ENCODE measurements at regions not wholly inside any gene's neighbourhood (a gene's known extent, or its start where the extent isn't known, plus 50 kb on each side); places are given as distances from the start of the nearest gene placed in this dataset.

DNA sequence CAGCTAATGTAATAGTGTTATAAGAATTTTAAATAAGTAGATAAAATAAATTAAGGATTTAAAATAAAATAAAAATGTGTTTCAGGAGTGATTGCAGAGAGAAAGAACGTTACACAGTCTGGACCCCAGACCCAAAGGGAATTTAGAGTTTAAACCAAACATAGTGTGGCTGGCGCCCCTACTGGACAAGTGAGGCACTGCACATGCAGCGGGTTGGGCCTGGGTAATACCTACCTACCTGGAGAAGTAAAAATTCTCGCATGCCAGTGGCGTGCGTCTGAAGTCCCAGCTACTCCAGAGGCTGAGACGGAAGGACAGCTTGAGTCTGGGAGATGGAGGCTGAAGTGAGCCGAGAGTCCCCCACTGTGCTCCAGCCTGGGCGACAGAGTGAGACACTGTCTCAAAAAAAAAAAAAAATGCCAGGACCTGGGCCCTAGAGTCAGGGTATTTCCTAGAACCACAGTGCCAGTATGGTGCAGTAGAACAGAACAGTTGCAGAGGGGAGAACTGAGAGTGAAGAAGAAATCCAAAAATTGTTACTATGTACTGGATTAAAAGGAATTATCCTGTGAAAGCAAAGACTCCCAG lies 71.4 kb upstream of the TCF21 start:
- TF ChIP-seq, protein P1, sequence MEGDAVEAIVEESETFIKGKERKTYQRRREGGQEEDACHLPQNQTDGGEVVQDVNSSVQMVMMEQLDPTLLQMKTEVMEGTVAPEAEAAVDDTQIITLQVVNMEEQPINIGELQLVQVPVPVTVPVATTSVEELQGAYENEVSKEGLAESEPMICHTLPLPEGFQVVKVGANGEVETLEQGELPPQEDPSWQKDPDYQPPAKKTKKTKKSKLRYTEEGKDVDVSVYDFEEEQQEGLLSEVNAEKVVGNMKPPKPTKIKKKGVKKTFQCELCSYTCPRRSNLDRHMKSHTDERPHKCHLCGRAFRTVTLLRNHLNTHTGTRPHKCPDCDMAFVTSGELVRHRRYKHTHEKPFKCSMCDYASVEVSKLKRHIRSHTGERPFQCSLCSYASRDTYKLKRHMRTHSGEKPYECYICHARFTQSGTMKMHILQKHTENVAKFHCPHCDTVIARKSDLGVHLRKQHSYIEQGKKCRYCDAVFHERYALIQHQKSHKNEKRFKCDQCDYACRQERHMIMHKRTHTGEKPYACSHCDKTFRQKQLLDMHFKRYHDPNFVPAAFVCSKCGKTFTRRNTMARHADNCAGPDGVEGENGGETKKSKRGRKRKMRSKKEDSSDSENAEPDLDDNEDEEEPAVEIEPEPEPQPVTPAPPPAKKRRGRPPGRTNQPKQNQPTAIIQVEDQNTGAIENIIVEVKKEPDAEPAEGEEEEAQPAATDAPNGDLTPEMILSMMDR (IDR thresholded peaks at IDR 0.05; ENCODE audit: extremely low read depth, low read depth, low read length) = peak; percentile 43
- no peak for DNase-seq (ENCODE audit: insufficient read length, low spot score, missing footprints)
- no peak overlapping the region for H3K27ac ChIP-seq (ENCODE audit: low read depth, low read length)
- no peaks in the 10 kb centered on the region for H3K36me3 ChIP-seq (ENCODE audit: insufficient read depth, low read length)
- no peaks in the 10 kb centered on the region for H3K9me3 ChIP-seq (ENCODE audit: low read depth, low read length)
- no peaks in the 10 kb centered on the region for H3K27me3 ChIP-seq (ENCODE audit: insufficient read depth, low read length)
- H3K4me3 ChIP-seq (ENCODE audit: insufficient read depth, low read length) = no peak overlapping the region
- H3K79me2 ChIP-seq (ENCODE audit: insufficient read depth, low read length) = no peaks in the 10 kb centered on the region
- H2AFZ ChIP-seq (ENCODE audit: low read length) = no peak overlapping the region
- no peaks in the 10 kb centered on the region for H4K20me1 ChIP-seq (ENCODE audit: insufficient read depth, low read length)
- peaks cover 13% of the 10 kb centered on the region for H3K4me1 ChIP-seq (ENCODE audit: insufficient read depth, low read length)
- no peak overlapping the region for H3K4me2 ChIP-seq (ENCODE audit: insufficient read depth, low read length)

DNA sequence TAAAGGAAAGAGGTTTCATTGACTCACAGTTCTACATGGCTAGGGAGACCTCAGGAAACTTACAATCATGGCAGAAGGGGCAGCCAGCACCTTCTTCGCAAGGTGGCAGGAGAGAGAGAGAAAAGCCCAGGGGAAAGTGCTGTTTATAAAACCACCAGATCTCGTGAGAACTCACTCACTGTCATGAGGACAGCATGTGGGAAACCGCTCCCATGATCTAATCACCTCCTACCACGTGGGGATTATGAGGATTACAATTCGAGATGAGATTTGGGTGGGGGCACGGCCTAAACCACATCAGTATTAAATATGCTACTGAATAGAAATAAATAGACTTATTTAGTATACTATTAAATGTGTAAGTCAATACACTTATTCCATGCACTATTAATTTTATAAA lies 70.6 kb upstream of the TCF21 start:
- H2AFZ ChIP-seq (ENCODE audit: low read length) = no peak overlapping the region
- no peak overlapping the region for H3K4me3 ChIP-seq (ENCODE audit: insufficient read depth, low read length)
- H3K9me3 ChIP-seq (ENCODE audit: low read depth, low read length) = no peaks in the 10 kb centered on the region
- TF ChIP-seq, protein P1 (IDR thresholded peaks at IDR 0.05; ENCODE audit: extremely low read depth, low read depth, low read length) = no peak
- peaks cover 13% of the 10 kb centered on the region for H3K4me1 ChIP-seq (ENCODE audit: insufficient read depth, low read length)
- H3K4me2 ChIP-seq (ENCODE audit: insufficient read depth, low read length) = no peak overlapping the region
- H3K27me3 ChIP-seq (ENCODE audit: insufficient read depth, low read length) = no peaks in the 10 kb centered on the region
- H3K27ac ChIP-seq (ENCODE audit: low read depth, low read length) = no peak overlapping the region
- H4K20me1 ChIP-seq (ENCODE audit: insufficient read depth, low read length) = no peaks in the 10 kb centered on the region
- H3K36me3 ChIP-seq (ENCODE audit: insufficient read depth, low read length) = no peaks in the 10 kb centered on the region
- DNase-seq (ENCODE audit: insufficient read length, low spot score, missing footprints) = no peak
- no peaks in the 10 kb centered on the region for H3K79me2 ChIP-seq (ENCODE audit: insufficient read depth, low read length)

DNA sequence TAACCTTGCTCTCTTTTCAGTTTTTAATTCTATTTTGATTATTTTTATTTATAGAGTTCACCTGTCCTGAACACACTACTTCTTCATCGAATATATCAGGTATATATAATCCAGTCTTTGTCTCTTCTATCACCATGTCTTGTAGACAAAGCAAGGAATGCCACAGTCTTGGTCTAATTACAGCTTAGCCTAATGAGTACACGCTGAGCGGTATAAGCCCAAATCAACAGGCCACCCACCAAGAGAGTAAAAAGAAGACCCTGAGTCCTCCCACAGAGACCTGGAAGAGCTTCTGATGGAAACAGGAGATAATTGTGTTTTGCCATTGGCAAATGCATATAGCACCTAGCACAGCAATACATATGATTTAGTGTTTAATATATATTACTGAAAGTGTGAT lies 68.7 kb upstream of the TCF21 start:
- H3K9me3 ChIP-seq (ENCODE audit: low read depth, low read length) = no peaks in the 10 kb centered on the region
- no peaks in the 10 kb centered on the region for H3K36me3 ChIP-seq (ENCODE audit: insufficient read depth, low read length)
- TF ChIP-seq, protein P1 (IDR thresholded peaks at IDR 0.05; ENCODE audit: extremely low read depth, low read depth, low read length) = no peak
- H4K20me1 ChIP-seq (ENCODE audit: insufficient read depth, low read length) = no peaks in the 10 kb centered on the region
- no peak overlapping the region for H2AFZ ChIP-seq (ENCODE audit: low read length)
- H3K27ac ChIP-seq (ENCODE audit: low read depth, low read length) = no peak overlapping the region
- no peak overlapping the region for H3K4me3 ChIP-seq (ENCODE audit: insufficient read depth, low read length)
- H3K4me1 ChIP-seq (ENCODE audit: insufficient read depth, low read length) = peaks cover 9% of the 10 kb centered on the region
- H3K27me3 ChIP-seq (ENCODE audit: insufficient read depth, low read length) = no peaks in the 10 kb centered on the region
- H3K4me2 ChIP-seq (ENCODE audit: insufficient read depth, low read length) = no peak overlapping the region
- H3K79me2 ChIP-seq (ENCODE audit: insufficient read depth, low read length) = no peaks in the 10 kb centered on the region
- no peak for DNase-seq (ENCODE audit: insufficient read length, low spot score, missing footprints)

DNA sequence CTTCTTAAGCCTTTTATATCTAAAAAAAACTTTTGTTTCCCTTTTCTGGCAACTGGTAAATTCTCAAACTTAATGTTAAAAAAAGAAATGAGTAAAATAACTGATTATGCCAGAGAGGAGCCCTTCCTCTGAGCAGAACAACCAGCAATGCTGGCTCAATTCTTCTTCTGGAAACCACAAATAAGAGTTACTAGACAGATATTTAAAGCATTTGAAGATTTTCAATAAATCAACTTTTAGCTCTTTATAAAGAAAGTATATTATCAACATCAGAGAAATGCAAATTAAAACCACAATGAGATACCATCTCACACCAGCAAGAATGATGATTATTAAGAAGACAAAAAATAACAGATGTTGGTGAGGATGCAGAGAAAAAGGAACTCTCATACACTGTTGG lies 61.1 kb upstream of the TCF21 start:
- Histone ChIP-seq H3K4me1 (ENCODE audit: insufficient read depth, low read length) (no peaks in the 10 kb centered on the region), H2AFZ (ENCODE audit: low read length) (no peak overlapping the region), H3K79me2 (ENCODE audit: insufficient read depth, low read length) (no peaks in the 10 kb centered on the region), H3K27ac (ENCODE audit: low read depth, low read length) (no peak overlapping the region), H3K9me3 (ENCODE audit: low read depth, low read length) (no peaks in the 10 kb centered on the region), H3K36me3 (ENCODE audit: insufficient read depth, low read length) (no peaks in the 10 kb centered on the region), H4K20me1 (ENCODE audit: insufficient read depth, low read length) (no peaks in the 10 kb centered on the region), H3K27me3 (ENCODE audit: insufficient read depth, low read length) (no peaks in the 10 kb centered on the region), H3K4me2 (ENCODE audit: insufficient read depth, low read length) (no peak overlapping the region), H3K4me3 (ENCODE audit: insufficient read depth, low read length) (no peak overlapping the region)
- no peak for DNase-seq (ENCODE audit: insufficient read length, low spot score, missing footprints)
- TF ChIP-seq, protein P1 (IDR thresholded peaks at IDR 0.05; ENCODE audit: extremely low read depth, low read depth, low read length) = no peak
